A549 (cell line): ENCODE measurements at regions not wholly inside any gene's neighbourhood (a gene's known extent, or its start where the extent isn't known, plus 50 kb on each side); places are given as distances from the start of the nearest gene placed in this dataset.

ENCODE experiments used
- ATAC-seq, 2 experiments: fragments of 200-7000 bp in 1 of 2; fragments of >200 bp in 1 of 2; cut with Nextera tagmentation in 1 of 2; cut with Tn5 transposase in 1 of 2; 3 replicates each; pipeline versions ENCODE4 v1.8.0 to v1.9.1; 2018 to 2020; ENCODE audit warnings: mild to moderate bottlenecking in 1 of 2, moderate library complexity in 1 of 2
- CTCF ChIA-PET: fragments of 300-600 bp; sonication (Branson Sonifier 250); formaldehyde crosslinking; extraction: SDS; loops from one replicate; lab custom pipeline; 2021; ENCODE audit warnings: antibody characterized with exemption, inconsistent platforms; lab: Yijun Ruan, JAX
- POLR2A ChIA-PET: fragments of 350-600 bp; formaldehyde crosslinking; extraction: SDS; loops from one replicate; lab custom pipeline; 2021; ENCODE audit warnings: antibody characterized with exemption, inconsistent platforms; lab: Yijun Ruan, JAX
- DNase-seq, 2 experiments: peaks; one replicate each; pipeline versions ENCODE4 v3.0.0 to v3.0.0-alpha.2; 2011 to 2016; ENCODE audit warnings: low read depth in 1 of 2, low spot score in 1 of 2
- FAIRE-seq: peaks from 2 replicates; lab custom pipeline; 2011; peaks lifted over from hg19 to GRCh38; lab: Jason Lieb, UNC
- H3K27ac ChIP-seq, 2 experiments: fragments of >200 bp; sonication (Bioruptor Twin); formaldehyde crosslinking; 3 replicates each; pipeline ENCODE4 v1.5.1; 2016 to 2017
- H3K4me1 ChIP-seq: fragments of >200 bp; sonication (Bioruptor Twin); formaldehyde crosslinking; 3 replicates; pipeline ENCODE4 v1.6.1; 2016
- H3K4me2 ChIP-seq: fragments of >200 bp; sonication (Bioruptor Twin); formaldehyde crosslinking; 3 replicates; pipeline ENCODE4 v1.6.1; 2016
- H3K4me3 ChIP-seq: fragments of >200 bp; sonication (Bioruptor Twin); formaldehyde crosslinking; 3 replicates; pipeline ENCODE4 v1.5.1; 2016
- H3K9me3 ChIP-seq: fragments of >200 bp; sonication (Bioruptor Twin); formaldehyde crosslinking; 3 replicates; pipeline ENCODE4 v1.6.1; 2016
- BCL3 ChIP-seq: fragments of >200 bp; sonication (Bioruptor Twin); formaldehyde crosslinking; IDR thresholded peaks from 3 replicates; pipeline ENCODE4 v1.6.1; 2016
- BHLHE40 ChIP-seq: IDR thresholded peaks from 2 replicates; pipeline ENCODE4 v1.6.1; 2012; ENCODE audit warnings: low read depth, low read length, inconsistent platforms
- CBX2 ChIP-seq: fragments of 200-600 bp; sonication (generic); IDR thresholded peaks from 2 replicates; pipeline ENCODE4 v1.6.1; 2016; ENCODE audit warnings: low read depth, mild to moderate bottlenecking, borderline replicate concordance
- ELK1 ChIP-seq: fragments of 150-350 bp; IDR thresholded peaks from 2 replicates; pipeline ENCODE4 v1.6.1; 2014; ENCODE audit warnings: low read depth, mild to moderate bottlenecking, low read length
- EP300 ChIP-seq, 2 experiments: fragments of >200 bp; sonication (Bioruptor Twin); formaldehyde crosslinking; IDR thresholded peaks; 2 replicates in 1 of 2; 3 replicates in 1 of 2; pipeline ENCODE4 v1.6.1; 2016 to 2017
- HEYL ChIP-seq: fragments of 250-450 bp; sonication (Bioruptor Pico); IDR thresholded peaks from 2 replicates; pipeline ENCODE4 v1.8.0; 2021; ENCODE audit warnings: mild to moderate bottlenecking, moderate library complexity
- HMGXB4 ChIP-seq: fragments of 250-450 bp; sonication (Bioruptor Pico); IDR thresholded peaks from 2 replicates; pipeline ENCODE4 v1.5.0; 2021; ENCODE audit warnings: mild to moderate bottlenecking, moderate library complexity, borderline replicate concordance
- HOXA7 ChIP-seq: fragments of 250-450 bp; sonication (Bioruptor Pico); IDR thresholded peaks from 2 replicates; pipeline ENCODE4 v1.5.0; 2020; ENCODE audit warnings: mild to moderate bottlenecking, moderate library complexity
- HOXB13 ChIP-seq: fragments of 250-450 bp; sonication (Bioruptor Pico); IDR thresholded peaks from 2 replicates; pipeline ENCODE4 v1.5.0; 2020; ENCODE audit warnings: low read depth, mild to moderate bottlenecking, moderate library complexity
- JUNB ChIP-seq: fragments of >200 bp; sonication (Bioruptor Twin); formaldehyde crosslinking; IDR thresholded peaks from 2 replicates; pipeline ENCODE4 v1.6.1; 2016
- MYC ChIP-seq: IDR thresholded peaks from 2 replicates; pipeline ENCODE4 v1.6.1; 2012; ENCODE audit warnings: mild to moderate bottlenecking, inconsistent platforms, low read length, improper control_type of control experiment, borderline replicate concordance
- NPAS2 ChIP-seq: fragments of 250-450 bp; sonication (Bioruptor Pico); IDR thresholded peaks from 2 replicates; pipeline ENCODE4 v1.8.0; 2022; ENCODE audit warnings: mild to moderate bottlenecking, moderate library complexity, borderline replicate concordance
- NR3C1 ChIP-seq: fragments of >200 bp; sonication (Bioruptor Twin); formaldehyde crosslinking; IDR thresholded peaks from 3 replicates; pipeline ENCODE4 v1.6.1; 2017
- POLR2A ChIP-seq: IDR thresholded peaks from 2 replicates; pipeline ENCODE4 v1.6.1; 2012; ENCODE audit warnings: mild to moderate bottlenecking, low read length
- RCOR1 ChIP-seq: fragments of 150-350 bp; IDR thresholded peaks from 2 replicates; pipeline ENCODE4 v1.6.1; 2014; ENCODE audit warnings: antibody characterized with exemption, low read length, low read depth
- REST ChIP-seq: fragments of 200-600 bp; sonication (generic); IDR thresholded peaks from 2 replicates; pipeline ENCODE4 v1.6.1; 2016; ENCODE audit warnings: antibody characterized with exemption, mild to moderate bottlenecking, moderate library complexity
- RNF2 ChIP-seq: fragments of 200-600 bp; sonication (generic); IDR thresholded peaks from 2 replicates; pipeline ENCODE4 v1.6.1; 2016; ENCODE audit warnings: low read depth, mild to moderate bottlenecking, antibody characterized with exemption, moderate library complexity, borderline replicate concordance
- ZNF302 ChIP-seq: fragments of 250-450 bp; sonication (Bioruptor Pico); IDR thresholded peaks from 2 replicates; pipeline ENCODE4 v1.9.0; 2021; ENCODE audit warnings: inconsistent platforms, mild to moderate bottlenecking, moderate library complexity
- WGBS: methylation state at CpG from one replicate; pipeline ENCODE4 v1.1.6; 2017; ENCODE audit errors: missing lambda C conversion rate; 5-methylcytosine and 5-hydroxymethylcytosine counted together

DNA sequence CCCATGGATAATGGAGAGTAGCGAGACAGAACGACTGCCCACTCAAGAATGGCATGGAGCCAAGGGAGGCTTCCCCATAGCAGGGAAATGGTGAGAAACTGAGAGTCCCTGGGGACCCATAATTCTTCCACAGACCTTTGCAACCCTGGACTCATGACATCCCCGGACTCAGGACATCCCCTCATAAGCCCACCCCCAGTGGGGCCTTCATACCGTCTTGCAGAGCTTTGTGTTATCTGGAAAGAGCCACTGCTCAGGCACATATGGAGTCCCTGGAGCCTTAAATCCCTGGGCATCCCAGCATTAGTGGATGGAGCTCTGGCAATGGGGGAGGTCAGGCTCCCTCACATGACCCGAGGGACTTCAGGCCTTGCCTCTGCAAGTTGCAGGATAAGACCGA, 865.4 kb upstream of the ARRDC3 start:
- no peak for FAIRE-seq
- 0 out of 3 replicates have a peak, but pooled peaks cover 10% of the 10 kb centered on the region for H3K9me3 ChIP-seq
- ChIA-PET POLR2A (no interaction called here), CTCF (no interaction called here)
- no peaks in the 10 kb centered on the region for H3K4me1 ChIP-seq
- TF ChIP-seq MYC (no peak), POLR2A (no peak), CBX2 (no peak), HMGXB4 (CRISPR knock-in tag) (no peak), REST (no peak), RNF2 (no peak), NPAS2 (CRISPR knock-in tag) (no peak), BHLHE40 (no peak), EP300 (IDR thresholded peaks at IDR 0.05) (no peak), HEYL (CRISPR knock-in tag) (no peak), NR3C1 (no peak)
- no peak overlapping the region for H3K4me3 ChIP-seq
- H3K27ac ChIP-seq, result no peak overlapping the region
- H3K4me2 ChIP-seq, result no peak overlapping the region
- 67% methylated on average over 4 of the region's 6 CpGs for WGBS
- ATAC-seq, result no peak
- no peak for DNase-seq

DNA sequence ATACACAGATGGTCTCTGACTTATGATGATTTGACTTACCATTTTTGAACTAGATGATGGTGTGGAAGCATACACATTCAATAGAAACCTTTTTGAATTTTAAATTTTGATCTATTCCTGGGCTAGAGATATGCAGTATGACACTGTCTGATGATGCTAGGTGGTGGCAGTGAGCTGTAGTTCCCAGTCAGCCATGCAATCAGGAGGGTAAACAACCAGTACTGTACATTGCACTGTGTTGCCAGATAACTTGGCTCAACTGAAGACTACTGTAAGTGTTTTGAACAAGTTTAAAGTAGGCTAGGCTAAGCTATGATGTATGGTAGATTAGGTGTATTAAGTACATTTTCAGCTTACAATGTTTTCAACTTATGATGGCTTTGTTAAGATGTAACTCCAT, 859.1 kb upstream of the ARRDC3 start:
- DNase-seq (no peak), ATAC-seq (no peak), FAIRE-seq (no peak)
- POLR2A ChIA-PET, result no interaction called here
- CTCF ChIA-PET, result no interaction called here
- no peaks in the 10 kb centered on the region for H3K9me3 ChIP-seq
- no peak overlapping the region for H3K27ac ChIP-seq
- no peak overlapping the region for H3K4me3 ChIP-seq
- H3K4me1 ChIP-seq, result no peaks in the 10 kb centered on the region
- no peak for TF ChIP-seq ELK1
- no peak for TF ChIP-seq RCOR1
- TF ChIP-seq EP300 (IDR thresholded peaks at IDR 0.05), result no peak
- no peak for TF ChIP-seq ZNF302
- TF ChIP-seq BCL3, result no peak
- no peak for TF ChIP-seq NR3C1
- no peak for TF ChIP-seq JUNB
- no peak for TF ChIP-seq HOXB13 (CRISPR knock-in tag)
- no peak for TF ChIP-seq HOXA7 (CRISPR knock-in tag)
- H3K4me2 ChIP-seq, result no peak overlapping the region
